Cardiac fibroblast (primary cell): ENCODE measurements at regions not wholly inside any gene's neighbourhood (a gene's known extent, or its start where the extent isn't known, plus 50 kb on each side); places are given as distances from the start of the nearest gene placed in this dataset.
A peak's percentile ranks its signal among the peaks of the same experiment; 100 is the strongest.

Source experiments
- DNase-seq, 2 donors: peaks; one replicate each; pipeline versions ENCODE4 v3.0.0 to v3.0.0-alpha.2; 2010; ENCODE audit warnings: low read depth in 2 of 2
- H3K4me3 ChIP-seq, 2 donors: replicated peaks in 1 of 2; 1 replicate in 1 of 2; 2 replicates in 1 of 2; pipeline ENCODE4 v1.5.1; 2011; ENCODE audit warnings: low read depth in 2 of 2, low read length in 2 of 2, mild to moderate bottlenecking in 2 of 2, moderate library complexity in 1 of 2
- TF ChIP-seq, protein P1 (sequence below): IDR thresholded peaks from one replicate; pipeline ENCODE4 v1.5.1; 2011; ENCODE audit warnings: low read depth, mild to moderate bottlenecking, low read length, inconsistent platforms

DNA sequence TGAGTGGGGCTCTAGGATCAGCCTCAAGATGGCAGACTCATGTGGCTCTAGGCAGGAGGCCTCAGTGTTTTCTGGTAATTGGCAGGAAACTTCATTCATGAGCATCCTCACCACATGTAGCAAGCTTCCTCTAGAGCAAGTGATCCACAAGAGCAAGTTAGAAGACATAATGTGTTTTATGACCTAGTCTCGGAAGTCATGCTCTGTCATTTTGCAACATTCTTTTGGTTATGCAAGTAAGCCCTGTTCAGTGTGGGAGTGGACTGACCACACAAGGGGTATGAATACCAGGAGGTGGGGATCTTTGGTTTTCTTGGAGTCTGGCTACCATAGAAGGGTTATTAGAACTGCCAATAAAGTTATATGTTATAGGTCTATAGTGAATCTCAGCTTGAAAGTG is 66.8 kb upstream of the STK39 start:
- TF ChIP-seq, protein P1, sequence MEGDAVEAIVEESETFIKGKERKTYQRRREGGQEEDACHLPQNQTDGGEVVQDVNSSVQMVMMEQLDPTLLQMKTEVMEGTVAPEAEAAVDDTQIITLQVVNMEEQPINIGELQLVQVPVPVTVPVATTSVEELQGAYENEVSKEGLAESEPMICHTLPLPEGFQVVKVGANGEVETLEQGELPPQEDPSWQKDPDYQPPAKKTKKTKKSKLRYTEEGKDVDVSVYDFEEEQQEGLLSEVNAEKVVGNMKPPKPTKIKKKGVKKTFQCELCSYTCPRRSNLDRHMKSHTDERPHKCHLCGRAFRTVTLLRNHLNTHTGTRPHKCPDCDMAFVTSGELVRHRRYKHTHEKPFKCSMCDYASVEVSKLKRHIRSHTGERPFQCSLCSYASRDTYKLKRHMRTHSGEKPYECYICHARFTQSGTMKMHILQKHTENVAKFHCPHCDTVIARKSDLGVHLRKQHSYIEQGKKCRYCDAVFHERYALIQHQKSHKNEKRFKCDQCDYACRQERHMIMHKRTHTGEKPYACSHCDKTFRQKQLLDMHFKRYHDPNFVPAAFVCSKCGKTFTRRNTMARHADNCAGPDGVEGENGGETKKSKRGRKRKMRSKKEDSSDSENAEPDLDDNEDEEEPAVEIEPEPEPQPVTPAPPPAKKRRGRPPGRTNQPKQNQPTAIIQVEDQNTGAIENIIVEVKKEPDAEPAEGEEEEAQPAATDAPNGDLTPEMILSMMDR: no peak
- no peak for DNase-seq
- H3K4me3 ChIP-seq: no peak overlapping the region

DNA sequence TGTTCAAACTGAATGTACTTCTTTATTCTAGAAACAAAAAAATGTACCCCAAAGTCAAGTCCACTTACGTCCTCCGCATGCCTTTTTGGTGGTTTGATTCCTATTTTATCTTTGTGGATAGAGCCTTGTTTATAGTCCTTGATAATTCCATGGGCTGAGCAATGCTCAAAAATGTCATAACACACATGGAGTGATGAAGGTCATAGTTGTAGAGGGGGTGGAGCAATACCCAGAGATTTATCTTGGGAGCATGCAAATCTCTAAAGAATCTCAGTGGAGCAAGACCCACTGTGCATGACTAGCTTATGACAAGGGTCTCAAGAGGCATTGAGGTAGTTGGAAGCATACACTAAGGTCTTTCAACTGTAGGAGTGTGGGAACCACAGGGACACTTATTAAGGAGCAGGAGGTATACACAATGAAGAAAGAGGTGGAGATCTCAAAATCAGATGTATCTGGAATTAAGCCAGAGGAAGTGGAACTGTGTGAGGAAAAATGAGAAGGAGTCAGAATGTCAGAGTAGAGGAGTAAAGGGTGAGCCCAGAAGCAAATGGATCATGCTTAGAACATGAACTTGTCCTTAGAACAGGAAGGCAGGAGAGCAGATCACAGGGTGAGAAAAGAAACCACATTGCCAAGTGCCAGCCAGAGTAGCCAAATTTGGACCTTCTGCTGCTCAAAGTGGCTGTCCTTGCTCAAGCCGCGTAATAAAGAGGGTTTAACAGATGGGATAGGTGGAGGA is 68.1 kb upstream of the STK39 start:
- no peak for DNase-seq
- TF ChIP-seq, protein P1: no peak
- H3K4me3 ChIP-seq: no peak overlapping the region

DNA sequence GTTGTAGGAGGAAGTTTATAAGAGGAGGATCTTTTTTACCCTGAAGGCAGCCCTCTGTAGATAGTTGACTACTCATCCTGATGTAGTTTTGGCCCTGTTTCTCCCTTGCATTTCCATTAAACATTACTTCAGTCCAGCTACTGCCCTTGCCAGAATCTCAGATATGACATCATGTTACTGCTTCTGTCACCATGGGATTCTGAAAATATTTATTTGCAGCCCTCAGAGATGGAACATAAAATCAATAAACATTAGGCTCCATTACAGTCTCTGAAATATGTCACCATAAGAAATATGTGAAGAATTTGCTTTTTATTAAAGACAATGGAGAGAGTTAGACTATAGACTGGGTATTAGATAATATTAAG is 68.7 kb upstream of the STK39 start:
- no peak overlapping the region for H3K4me3 ChIP-seq
- peak; percentile 10 to 42 for DNase-seq
- TF ChIP-seq, protein P1: no peak

DNA sequence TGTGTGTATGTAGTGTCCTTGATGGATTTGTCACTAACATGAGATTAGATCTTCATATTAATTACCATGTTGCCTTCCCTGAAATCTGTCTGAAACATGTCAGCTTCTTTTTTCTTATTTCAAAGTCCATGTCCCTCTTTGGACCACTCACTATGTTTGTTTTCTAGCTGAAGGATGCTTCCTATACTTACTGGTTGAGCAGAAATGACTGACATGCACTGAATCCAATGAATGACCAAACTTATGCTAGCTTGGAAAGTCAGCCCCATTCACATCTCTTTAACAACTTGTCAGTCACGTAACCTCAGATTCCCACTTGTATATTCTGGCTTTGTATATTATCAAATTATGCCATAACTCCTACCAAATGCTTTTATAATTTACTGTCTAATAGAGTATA is 69.9 kb upstream of the STK39 start:
- no peak for DNase-seq
- TF ChIP-seq, protein P1: no peak

DNA sequence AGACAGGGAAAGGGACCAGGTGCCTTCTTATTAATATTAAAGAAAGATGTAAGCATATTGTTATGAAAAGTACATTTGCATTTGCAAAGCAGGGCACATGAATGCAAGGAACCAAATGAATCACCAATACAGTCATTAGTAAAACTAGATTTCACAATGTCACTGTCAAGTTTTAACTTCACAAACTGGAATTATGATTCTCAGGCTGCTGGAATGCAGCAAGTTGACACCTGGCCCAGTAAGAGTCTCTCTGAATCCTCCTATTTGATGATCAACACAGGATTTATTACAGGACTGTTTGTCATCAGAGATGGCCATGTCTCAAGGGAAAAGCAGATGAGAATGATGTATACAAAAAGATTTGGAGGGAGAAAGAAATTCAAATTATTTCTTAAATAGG is 72.9 kb upstream of the STK39 start:
- peak in 1 of 2 donors; percentile 31 for DNase-seq
- TF ChIP-seq, protein P1: no peak
- H3K4me3 ChIP-seq: no peak overlapping the region

More for the DNA sequence above, 69.9 kb upstream of the STK39 start:
- H3K4me3 ChIP-seq: no peak overlapping the region

DNA sequence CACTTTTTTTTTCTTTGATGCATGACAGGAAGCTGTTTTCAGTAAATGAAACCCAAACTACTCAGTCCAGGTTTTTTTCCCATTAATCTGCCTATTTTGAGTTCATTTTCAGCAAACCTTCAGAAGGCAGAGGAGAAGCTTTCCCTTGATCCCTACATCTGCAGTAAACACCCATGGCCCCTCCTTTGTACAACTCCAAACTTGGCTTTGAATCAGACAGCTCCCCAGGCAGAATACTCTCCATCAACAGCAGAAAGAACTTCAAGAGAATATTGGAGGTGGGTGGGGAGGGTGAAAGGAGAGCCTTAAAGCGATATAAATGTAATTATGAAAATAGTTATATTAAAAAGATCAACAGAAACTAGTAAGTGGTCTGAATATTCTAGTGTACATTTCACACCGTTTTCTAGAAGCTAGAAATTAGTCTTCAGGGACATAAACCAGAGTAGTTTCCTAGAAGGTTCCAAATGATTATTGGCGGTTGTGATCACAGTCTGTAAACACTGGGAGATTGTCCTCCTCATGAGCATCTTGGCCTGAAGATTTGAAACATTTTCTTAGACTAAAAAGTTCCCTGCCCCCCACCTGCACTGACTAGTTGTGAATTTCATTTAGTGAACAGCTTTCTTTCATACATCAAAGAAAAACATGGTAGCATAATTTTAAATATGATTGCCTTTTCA is 75.1 kb upstream of the STK39 start:
- TF ChIP-seq, protein P1: no peak
- no peak for DNase-seq
- no peak overlapping the region for H3K4me3 ChIP-seq
